K562 (cell line): ENCODE measurements at regions not wholly inside any gene's neighbourhood (a gene's known extent, or its start where the extent isn't known, plus 50 kb on each side); places are given as distances from the start of the nearest gene placed in this dataset.

Experiments used
- ATAC-seq: fragments of 200-7000 bp; cut with Tn5 transposase; 3 replicates; pipeline ENCODE4 v1.9.1; 2020; ENCODE audit warnings: moderate library complexity
- BruUV-seq: library from RNA; stranded (reverse); fragments of 400-500 nt; replicated peaks from 2 replicates; lab custom pipeline; 2021; lab: Mats Ljungman, UMichigan
- CTCF ChIA-PET: fragments of 300-600 bp; formaldehyde crosslinking; extraction: SDS; loops from one replicate; lab custom pipeline; 2021; ENCODE audit warnings: low intra/inter-chr PET ratio; lab: Yijun Ruan, JAX
- POLR2A ChIA-PET: fragments of 300-600, 350-650 bp; sonication (Branson Sonifier 250); formaldehyde crosslinking; extraction: SDS; loops from one replicate; lab custom pipeline; 2021; ENCODE audit warnings: antibody characterized with exemption, inconsistent platforms; lab: Yijun Ruan, JAX
- DNase-seq, 4 experiments: peaks; one replicate each; pipeline versions ENCODE4 v3.0.0 to v3.0.0-alpha.2; 2011 to 2018; ENCODE audit warnings: low spot score in 3 of 4, mixed read lengths in 3 of 4; ENCODE audit errors: extremely low read depth in 1 of 4
- FAIRE-seq: peaks from 2 replicates; lab custom pipeline; 2011; peaks lifted over from hg19 to GRCh38; lab: Jason Lieb, UNC
- H2AFZ ChIP-seq: 2 replicates; pipeline ENCODE4 v1.6.0; 2011; ENCODE audit warnings: low read depth, low read length, control low read depth, inconsistent platforms
- H3K27ac ChIP-seq: fragments of 200-600 bp; 3 replicates; pipeline ENCODE4 v1.8.0; 2011; ENCODE audit warnings: low read depth, mild to moderate bottlenecking, control low read depth, inconsistent platforms, low read length, moderate library complexity, mixed read lengths; ENCODE audit errors: extremely low read depth
- H3K27me3 ChIP-seq, 2 experiments: fragments of 300-600 bp in 1 of 2; 2 replicates in 1 of 2; 3 replicates in 1 of 2; pipeline versions ENCODE4 v1.6.0 to v1.8.0; 2011; ENCODE audit warnings: inconsistent platforms in 2 of 2, low read length in 2 of 2, mild to moderate bottlenecking in 1 of 2, mixed read lengths in 1 of 2, moderate library complexity in 1 of 2; ENCODE audit not compliant: control insufficient read depth in 2 of 2, insufficient read depth in 2 of 2
- H3K36me3 ChIP-seq: fragments of 300-600 bp; 3 replicates; pipeline ENCODE4 v1.8.0; 2011; ENCODE audit warnings: mild to moderate bottlenecking, low read length, inconsistent platforms; ENCODE audit not compliant: control insufficient read depth, insufficient read depth
- H3K4me1 ChIP-seq, 2 experiments: fragments of 200-600 bp in 1 of 2; replicated peaks in 1 of 2; 2 replicates in 1 of 2; 3 replicates in 1 of 2; pipeline versions ENCODE4 v1.5.1 to v1.8.0; 2011; ENCODE audit warnings: inconsistent platforms in 2 of 2, low read length in 2 of 2, mild to moderate bottlenecking in 1 of 2, mixed read lengths in 1 of 2, moderate library complexity in 1 of 2; ENCODE audit not compliant: control insufficient read depth in 2 of 2, insufficient read depth in 2 of 2
- H3K4me2 ChIP-seq: 2 replicates; pipeline ENCODE4 v1.6.1; 2011; ENCODE audit warnings: low read length, control low read depth, inconsistent platforms, mixed read lengths; ENCODE audit not compliant: insufficient read depth
- H3K4me3 ChIP-seq: fragments of 200-600 bp; sonication (generic), shearing (Covaris generic); 2 replicates; pipeline ENCODE4 v1.5.1; 2016; ENCODE audit warnings: control low read depth, inconsistent platforms
- H3K79me2 ChIP-seq: fragments of 200-600 bp; 3 replicates; pipeline ENCODE4 v1.8.0; 2011; ENCODE audit warnings: low read length, inconsistent platforms; ENCODE audit not compliant: control insufficient read depth, insufficient read depth
- H3K9ac ChIP-seq, 2 experiments: 2 replicates each; pipeline versions ENCODE4 v1.6.0 to v1.6.1; 2011; ENCODE audit warnings: low read depth in 2 of 2, low read length in 2 of 2, control low read depth in 1 of 2, inconsistent platforms in 1 of 2, mild to moderate bottlenecking in 1 of 2, mixed read lengths in 1 of 2; ENCODE audit not compliant: insufficient read depth in 1 of 2
- H3K9me1 ChIP-seq: one replicate; pipeline ENCODE4 v1.6.0; 2011; ENCODE audit warnings: inconsistent platforms, mild to moderate bottlenecking, low read length, moderate library complexity; ENCODE audit not compliant: control insufficient read depth, insufficient read depth
- H3K9me3 ChIP-seq: replicated peaks from 2 replicates; pipeline ENCODE4 v1.5.1; 2011; ENCODE audit warnings: low read depth, low read length, inconsistent platforms; ENCODE audit not compliant: control insufficient read depth, insufficient read depth
- H4K20me1 ChIP-seq: replicated peaks from 2 replicates; pipeline ENCODE4 v1.6.1; 2011; ENCODE audit warnings: low read length, inconsistent platforms, mixed read lengths; ENCODE audit not compliant: control insufficient read depth, insufficient read depth
- HIVEP1 ChIP-seq: fragments of 250-450 bp; sonication (Bioruptor Pico); IDR thresholded peaks from 2 replicates; pipeline ENCODE4 v1.4.0; 2020; ENCODE audit warnings: mild to moderate bottlenecking
- KHSRP ChIP-seq: fragments of 450-650 bp; IDR thresholded peaks from 2 replicates; pipeline ENCODE4 v1.6.1; 2017
- MTA1 ChIP-seq: fragments of 450-650 bp; IDR thresholded peaks from 2 replicates; pipeline ENCODE4 v1.6.1; 2017; ENCODE audit warnings: borderline replicate concordance
- NR2C1 ChIP-seq, 2 experiments: fragments of 450-650 bp; IDR thresholded peaks; 2 replicates each; pipeline ENCODE4 v1.6.1; 2017; ENCODE audit warnings: mild to moderate bottlenecking in 2 of 2, antibody characterized with exemption in 1 of 2, inconsistent platforms in 1 of 2, missing compliant biosample characterization in 1 of 2, missing genetic modification characterization in 1 of 2
- POLR2AphosphoS2 ChIP-seq: IDR thresholded peaks from 2 replicates; pipeline ENCODE4 v1.6.1; 2012; ENCODE audit warnings: low read length, improper control_type of control experiment
- POLR2AphosphoS5 ChIP-seq: IDR thresholded peaks from 2 replicates; pipeline ENCODE4 v1.6.1; 2011; ENCODE audit warnings: mild to moderate bottlenecking, low read depth, low read length, moderate library complexity; ENCODE audit not compliant: control insufficient read depth, insufficient read depth
- RFX1 ChIP-seq: fragments of 450-650 bp; IDR thresholded peaks from 2 replicates; pipeline ENCODE4 v1.6.1; 2016; ENCODE audit warnings: mild to moderate bottlenecking, moderate library complexity
- SRSF9 ChIP-seq: fragments of 200-400 bp; formaldehyde crosslinking; IDR thresholded peaks from 2 replicates; pipeline ENCODE4 v1.6.1; 2017; ENCODE audit warnings: low read depth, low read length, borderline replicate concordance
- ZNF175 ChIP-seq: fragments of 200-800 bp; sonication (Bioruptor generic); IDR thresholded peaks from 2 replicates; pipeline ENCODE4 v1.6.1; 2016; ENCODE audit warnings: low read depth, mild to moderate bottlenecking, missing genetic modification characterization, missing compliant biosample characterization
- WGBS: fragments of 100-300 bp; shearing (Covaris generic); methylation state at CpG from one replicate; pipeline ENCODE4 v1.1.6; 2016; ENCODE audit warnings: low coverage, mixed read lengths; ENCODE audit not compliant: insufficient coverage; ENCODE audit errors: missing lambda C conversion rate; 5-methylcytosine and 5-hydroxymethylcytosine counted together
- in situ Hi-C: fragments of 300-500 bp; cut with MboI; formaldehyde crosslinking; loops from 4 replicates; pipeline ENCODE4 v1.15.0; 2018; ENCODE audit warnings: inconsistent platforms, mixed read lengths
- intact Hi-C: fragments of 100-400 bp; cut with micrococcal nuclease; formaldehyde crosslinking; loops from 2 replicates; pipeline ENCODE4 v1.14.2; 2022
- TF ChIP-seq, protein P1 (sequence below): sonication (generic); formaldehyde crosslinking; IDR thresholded peaks from 2 replicates; pipeline ENCODE4 v1.8.1; 2023; ENCODE audit warnings: missing genetic modification reagents, mild to moderate bottlenecking, borderline replicate concordance
- TF ChIP-seq, protein P2 (sequence below): sonication (generic); formaldehyde crosslinking; IDR thresholded peaks from 2 replicates; pipeline ENCODE4 v1.8.0; 2023; ENCODE audit warnings: mild to moderate bottlenecking, missing genetic modification reagents
- TF ChIP-seq, protein P3 (sequence below): sonication (generic); formaldehyde crosslinking; IDR thresholded peaks from 2 replicates; pipeline ENCODE4 v1.8.0; 2022; ENCODE audit warnings: mild to moderate bottlenecking, missing genetic modification reagents

DNA sequence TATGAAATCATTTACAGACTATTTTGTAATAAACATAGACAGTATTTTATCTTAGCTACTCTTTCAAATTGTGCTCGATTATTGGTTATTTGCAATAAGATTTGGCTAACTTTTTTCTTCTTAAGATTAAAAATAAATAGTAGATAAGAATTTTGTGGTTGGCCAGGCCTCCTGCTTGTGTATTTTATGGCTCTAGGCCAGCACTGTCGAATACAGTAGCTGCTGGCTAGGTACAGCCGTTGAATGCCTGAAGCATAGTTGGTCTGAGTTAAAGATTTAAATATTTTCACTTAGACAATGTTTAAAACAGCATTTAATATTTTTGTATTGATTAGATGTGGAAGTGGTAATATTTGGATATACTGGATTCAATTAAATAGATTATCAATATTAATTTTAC is 481.0 kb downstream of the SPRY1 start:
- in situ Hi-C loops: no loop called here
- intact Hi-C loops: no loop called here

More for the DNA sequence above, 481.0 kb downstream of the SPRY1 start:
- Histone ChIP-seq H3K27me3 (no peaks in the 10 kb centered on the region), H2AFZ (no peak overlapping the region), H3K9me1 (no peaks in the 10 kb centered on the region), H3K9me3 (no peaks in the 10 kb centered on the region), H3K27ac (no peak overlapping the region), H3K4me2 (no peak overlapping the region), H3K4me3 (no peak overlapping the region), H4K20me1 (no peaks in the 10 kb centered on the region), H3K4me1 (no peaks in the 10 kb centered on the region), H3K36me3 (no peaks in the 10 kb centered on the region), H3K79me2 (no peaks in the 10 kb centered on the region), H3K9ac (no peak overlapping the region)
- no peak for ATAC-seq
- TF ChIP-seq, protein P1, sequence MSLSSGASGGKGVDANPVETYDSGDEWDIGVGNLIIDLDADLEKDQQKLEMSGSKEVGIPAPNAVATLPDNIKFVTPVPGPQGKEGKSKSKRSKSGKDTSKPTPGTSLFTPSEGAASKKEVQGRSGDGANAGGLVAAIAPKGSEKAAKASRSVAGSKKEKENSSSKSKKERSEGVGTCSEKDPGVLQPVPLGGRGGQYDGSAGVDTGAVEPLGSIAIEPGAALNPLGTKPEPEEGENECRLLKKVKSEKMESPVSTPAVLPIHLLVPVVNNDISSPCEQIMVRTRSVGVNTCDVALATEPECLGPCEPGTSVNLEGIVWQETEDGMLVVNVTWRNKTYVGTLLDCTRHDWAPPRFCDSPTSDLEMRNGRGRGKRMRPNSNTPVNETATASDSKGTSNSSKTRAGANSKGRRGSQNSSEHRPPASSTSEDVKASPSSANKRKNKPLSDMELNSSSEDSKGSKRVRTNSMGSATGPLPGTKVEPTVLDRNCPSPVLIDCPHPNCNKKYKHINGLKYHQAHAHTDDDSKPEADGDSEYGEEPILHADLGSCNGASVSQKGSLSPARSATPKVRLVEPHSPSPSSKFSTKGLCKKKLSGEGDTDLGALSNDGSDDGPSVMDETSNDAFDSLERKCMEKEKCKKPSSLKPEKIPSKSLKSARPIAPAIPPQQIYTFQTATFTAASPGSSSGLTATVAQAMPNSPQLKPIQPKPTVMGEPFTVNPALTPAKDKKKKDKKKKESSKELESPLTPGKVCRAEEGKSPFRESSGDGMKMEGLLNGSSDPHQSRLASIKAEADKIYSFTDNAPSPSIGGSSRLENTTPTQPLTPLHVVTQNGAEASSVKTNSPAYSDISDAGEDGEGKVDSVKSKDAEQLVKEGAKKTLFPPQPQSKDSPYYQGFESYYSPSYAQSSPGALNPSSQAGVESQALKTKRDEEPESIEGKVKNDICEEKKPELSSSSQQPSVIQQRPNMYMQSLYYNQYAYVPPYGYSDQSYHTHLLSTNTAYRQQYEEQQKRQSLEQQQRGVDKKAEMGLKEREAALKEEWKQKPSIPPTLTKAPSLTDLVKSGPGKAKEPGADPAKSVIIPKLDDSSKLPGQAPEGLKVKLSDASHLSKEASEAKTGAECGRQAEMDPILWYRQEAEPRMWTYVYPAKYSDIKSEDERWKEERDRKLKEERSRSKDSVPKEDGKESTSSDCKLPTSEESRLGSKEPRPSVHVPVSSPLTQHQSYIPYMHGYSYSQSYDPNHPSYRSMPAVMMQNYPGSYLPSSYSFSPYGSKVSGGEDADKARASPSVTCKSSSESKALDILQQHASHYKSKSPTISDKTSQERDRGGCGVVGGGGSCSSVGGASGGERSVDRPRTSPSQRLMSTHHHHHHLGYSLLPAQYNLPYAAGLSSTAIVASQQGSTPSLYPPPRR: no peak
- TF ChIP-seq NR2C1 (IDR thresholded peaks at IDR 0.05) (no peak), NR2C1 (tag; IDR thresholded peaks at IDR 0.05) (no peak), RFX1 (no peak), KHSRP (no peak), POLR2AphosphoS2 (no peak), MTA1 (no peak), ZNF175 (no peak), POLR2AphosphoS5 (no peak), HIVEP1 (CRISPR knock-in tag) (no peak), SRSF9 (no peak)
- TF ChIP-seq, protein P2, sequence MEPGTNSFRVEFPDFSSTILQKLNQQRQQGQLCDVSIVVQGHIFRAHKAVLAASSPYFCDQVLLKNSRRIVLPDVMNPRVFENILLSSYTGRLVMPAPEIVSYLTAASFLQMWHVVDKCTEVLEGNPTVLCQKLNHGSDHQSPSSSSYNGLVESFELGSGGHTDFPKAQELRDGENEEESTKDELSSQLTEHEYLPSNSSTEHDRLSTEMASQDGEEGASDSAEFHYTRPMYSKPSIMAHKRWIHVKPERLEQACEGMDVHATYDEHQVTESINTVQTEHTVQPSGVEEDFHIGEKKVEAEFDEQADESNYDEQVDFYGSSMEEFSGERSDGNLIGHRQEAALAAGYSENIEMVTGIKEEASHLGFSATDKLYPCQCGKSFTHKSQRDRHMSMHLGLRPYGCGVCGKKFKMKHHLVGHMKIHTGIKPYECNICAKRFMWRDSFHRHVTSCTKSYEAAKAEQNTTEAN (CRISPR knock-in tag): no peak
- TF ChIP-seq, protein P3, sequence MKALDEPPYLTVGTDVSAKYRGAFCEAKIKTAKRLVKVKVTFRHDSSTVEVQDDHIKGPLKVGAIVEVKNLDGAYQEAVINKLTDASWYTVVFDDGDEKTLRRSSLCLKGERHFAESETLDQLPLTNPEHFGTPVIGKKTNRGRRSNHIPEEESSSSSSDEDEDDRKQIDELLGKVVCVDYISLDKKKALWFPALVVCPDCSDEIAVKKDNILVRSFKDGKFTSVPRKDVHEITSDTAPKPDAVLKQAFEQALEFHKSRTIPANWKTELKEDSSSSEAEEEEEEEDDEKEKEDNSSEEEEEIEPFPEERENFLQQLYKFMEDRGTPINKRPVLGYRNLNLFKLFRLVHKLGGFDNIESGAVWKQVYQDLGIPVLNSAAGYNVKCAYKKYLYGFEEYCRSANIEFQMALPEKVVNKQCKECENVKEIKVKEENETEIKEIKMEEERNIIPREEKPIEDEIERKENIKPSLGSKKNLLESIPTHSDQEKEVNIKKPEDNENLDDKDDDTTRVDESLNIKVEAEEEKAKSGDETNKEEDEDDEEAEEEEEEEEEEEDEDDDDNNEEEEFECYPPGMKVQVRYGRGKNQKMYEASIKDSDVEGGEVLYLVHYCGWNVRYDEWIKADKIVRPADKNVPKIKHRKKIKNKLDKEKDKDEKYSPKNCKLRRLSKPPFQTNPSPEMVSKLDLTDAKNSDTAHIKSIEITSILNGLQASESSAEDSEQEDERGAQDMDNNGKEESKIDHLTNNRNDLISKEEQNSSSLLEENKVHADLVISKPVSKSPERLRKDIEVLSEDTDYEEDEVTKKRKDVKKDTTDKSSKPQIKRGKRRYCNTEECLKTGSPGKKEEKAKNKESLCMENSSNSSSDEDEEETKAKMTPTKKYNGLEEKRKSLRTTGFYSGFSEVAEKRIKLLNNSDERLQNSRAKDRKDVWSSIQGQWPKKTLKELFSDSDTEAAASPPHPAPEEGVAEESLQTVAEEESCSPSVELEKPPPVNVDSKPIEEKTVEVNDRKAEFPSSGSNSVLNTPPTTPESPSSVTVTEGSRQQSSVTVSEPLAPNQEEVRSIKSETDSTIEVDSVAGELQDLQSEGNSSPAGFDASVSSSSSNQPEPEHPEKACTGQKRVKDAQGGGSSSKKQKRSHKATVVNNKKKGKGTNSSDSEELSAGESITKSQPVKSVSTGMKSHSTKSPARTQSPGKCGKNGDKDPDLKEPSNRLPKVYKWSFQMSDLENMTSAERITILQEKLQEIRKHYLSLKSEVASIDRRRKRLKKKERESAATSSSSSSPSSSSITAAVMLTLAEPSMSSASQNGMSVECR: no peak
- ChIA-PET POLR2A (no interaction called here), CTCF (no interaction called here)
- BruUV-seq: no TSS peak
- FAIRE-seq: no peak
- WGBS: 1% methylated on average over 3 of the region's 3 CpGs
- DNase-seq: no peak
